ENCODE measurements at regions not wholly inside any gene's neighbourhood (a gene's known extent, or its start where the extent isn't known, plus 50 kb on each side); places are given as distances from the start of the nearest gene placed in this dataset.
"Not testable (repeated sequence)": the region's sequence is repeated elsewhere in the genome, so short reads cannot be mapped to it uniquely, and the experiment has no call there.

DNA sequence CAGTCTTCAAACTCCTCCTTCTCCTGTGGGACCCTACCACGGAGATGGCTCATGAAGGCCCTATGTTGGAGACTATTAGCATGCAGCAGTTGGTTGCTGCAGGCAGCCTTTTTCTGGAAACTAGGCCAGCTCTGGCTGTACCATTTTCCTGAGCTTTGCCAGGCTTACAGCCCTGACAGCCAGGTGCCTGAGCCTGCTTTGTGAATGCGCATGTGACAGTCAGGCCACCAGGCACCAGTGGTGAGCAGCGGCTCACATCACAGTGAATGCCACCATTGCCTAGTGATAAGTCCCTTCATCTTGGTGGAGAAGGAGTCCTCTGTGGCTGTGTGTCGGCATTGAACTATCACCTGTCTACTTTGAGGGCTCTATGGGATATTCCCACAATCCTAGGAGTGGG is 982.4 kb upstream of the DEFB115 start:
- POLR2A ChIA-PET; BruUV-seq (replicated peaks); H3K4me2 ChIP-seq (ENCODE audit: insufficient read depth, low read length): not testable (repeated sequence)

DNA sequence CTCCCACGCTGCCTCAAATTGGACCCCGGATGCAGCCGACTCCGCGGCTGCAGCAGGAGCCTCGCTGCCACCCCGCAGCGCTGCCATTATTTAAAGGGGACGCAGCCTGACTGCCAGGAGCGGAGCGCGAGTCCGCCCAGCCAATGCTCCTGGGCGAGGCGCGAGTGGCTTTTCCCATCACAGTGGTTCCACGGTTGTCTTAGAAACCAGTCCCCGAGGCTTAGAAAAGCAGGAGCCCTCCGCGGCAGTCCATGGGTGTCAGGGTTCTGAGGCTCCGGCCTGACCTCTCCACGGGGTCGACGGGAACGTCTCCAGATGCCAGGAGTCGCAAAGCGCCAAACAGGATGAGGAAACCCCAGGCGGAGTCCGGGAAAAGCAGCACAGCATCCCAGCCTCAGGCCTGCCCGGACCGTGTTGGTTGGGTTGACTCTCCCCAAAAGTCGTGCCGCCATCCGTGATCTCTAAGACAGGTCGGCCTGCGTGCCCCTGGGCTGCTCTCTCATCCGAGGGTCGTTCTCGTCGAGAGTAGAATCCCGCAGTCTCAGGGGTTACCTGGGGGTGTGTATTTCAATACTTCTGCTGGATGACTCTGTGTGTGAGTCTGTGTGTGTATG is 975.8 kb upstream of the DEFB115 start:
- intact Hi-C loops (cut with micrococcal nuclease): no loop called here
- dilution Hi-C loops (cut with MboI; ENCODE audit: extremely low pct_ligation_motif_present, low sequenced_read_pairs): no loop called here

More for the DNA sequence above, 982.4 kb upstream of the DEFB115 start:
- H3K4me3 ChIP-seq (replicated peaks in 1 of 3; ENCODE audit: insufficient read depth in 1 of 3, low read depth in 1 of 3, low read length in 3 of 3); DNase-seq (ENCODE audit: low read depth, low spot score); H3K36me3 ChIP-seq (ENCODE audit: control insufficient read depth in 2 of 2, extremely low read depth in 1 of 2, insufficient read depth in 2 of 2, low read length in 2 of 2); CTCF ChIA-PET; H3K9me1 ChIP-seq (replicated peaks; ENCODE audit: control insufficient read depth, extremely low read depth, insufficient read depth, low read length); H2AFZ ChIP-seq (ENCODE audit: low read depth, low read length); FAIRE-seq; H3K4me1 ChIP-seq (ENCODE audit: control insufficient read depth, extremely low read depth, insufficient read depth, low read length); H4K20me1 ChIP-seq (replicated peaks; ENCODE audit: control insufficient read depth, extremely low read depth, insufficient read depth, low read length); H3K9me3 ChIP-seq (replicated peaks; ENCODE audit: control insufficient read depth, insufficient read depth, low read length); H3K79me2 ChIP-seq (ENCODE audit: control insufficient read depth, insufficient read depth, low read length); H3K9ac ChIP-seq (replicated peaks; ENCODE audit: extremely low read depth, insufficient read depth, low read length); H3K27ac ChIP-seq (ENCODE audit: insufficient read depth, low read depth, low read length); H3K27me3 ChIP-seq (ENCODE audit: control insufficient read depth in 2 of 2, insufficient read depth in 2 of 2, low read length in 2 of 2); dilution Hi-C loops (cut with MboI; ENCODE audit: extremely low pct_ligation_motif_present, low sequenced_read_pairs); intact Hi-C loops (cut with micrococcal nuclease): not testable (repeated sequence)

DNA sequence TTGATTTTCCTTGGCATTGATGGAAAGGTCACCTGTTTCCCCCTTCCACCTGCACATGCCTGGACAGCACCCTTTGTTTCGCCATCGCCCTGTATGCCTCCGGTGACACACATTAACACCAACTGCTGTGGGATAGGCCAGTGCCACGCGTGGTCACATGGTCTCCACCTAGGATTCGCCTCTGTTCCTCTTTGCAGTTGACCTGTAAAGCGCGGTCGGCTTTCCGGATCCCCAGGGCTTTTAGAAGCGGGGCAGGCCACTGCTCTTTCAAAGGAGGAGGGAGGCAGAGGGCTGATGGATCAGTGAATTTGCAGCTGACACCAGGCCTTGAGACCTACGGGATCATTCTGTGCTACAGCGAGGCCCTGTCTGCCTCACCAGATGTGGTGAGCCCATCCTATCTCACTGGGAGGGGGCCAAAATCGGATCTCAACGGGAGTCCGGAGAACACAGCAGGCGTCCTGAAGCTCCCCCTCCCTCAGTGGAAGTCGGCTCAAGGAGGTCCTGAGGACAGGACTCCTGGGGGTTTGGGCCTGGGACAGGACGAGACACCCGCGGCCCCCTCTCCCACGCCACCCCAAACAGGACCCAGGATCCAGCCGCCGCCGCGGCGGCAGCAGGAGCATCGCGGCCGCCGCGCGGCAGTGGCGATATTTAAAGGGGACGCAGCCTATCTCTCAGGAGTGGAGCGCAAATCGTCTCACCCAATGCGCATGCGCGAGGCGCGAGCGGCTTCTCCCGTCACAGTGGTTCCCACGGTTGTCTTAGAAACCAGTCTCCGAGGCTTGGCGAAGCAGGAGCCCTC is 973.8 kb upstream of the DEFB115 start:
- H3K4me3 ChIP-seq (replicated peaks in 1 of 3; ENCODE audit: insufficient read depth in 1 of 3, low read depth in 1 of 3, low read length in 3 of 3): peak overlapping the region in 1 of 3 experiments; percentile 12
- H3K36me3 ChIP-seq (ENCODE audit: control insufficient read depth in 2 of 2, extremely low read depth in 1 of 2, insufficient read depth in 2 of 2, low read length in 2 of 2); H2AFZ ChIP-seq (ENCODE audit: low read depth, low read length); BruUV-seq (replicated peaks); POLR2A ChIA-PET; intact Hi-C loops (cut with micrococcal nuclease); H3K4me1 ChIP-seq (ENCODE audit: control insufficient read depth, extremely low read depth, insufficient read depth, low read length); H3K4me2 ChIP-seq (ENCODE audit: insufficient read depth, low read length); H3K27ac ChIP-seq (ENCODE audit: insufficient read depth, low read depth, low read length); H3K9me3 ChIP-seq (replicated peaks; ENCODE audit: control insufficient read depth, insufficient read depth, low read length); H3K9me1 ChIP-seq (replicated peaks; ENCODE audit: control insufficient read depth, extremely low read depth, insufficient read depth, low read length); CTCF ChIA-PET; dilution Hi-C loops (cut with MboI; ENCODE audit: extremely low pct_ligation_motif_present, low sequenced_read_pairs); H3K79me2 ChIP-seq (ENCODE audit: control insufficient read depth, insufficient read depth, low read length); H4K20me1 ChIP-seq (replicated peaks; ENCODE audit: control insufficient read depth, extremely low read depth, insufficient read depth, low read length); H3K9ac ChIP-seq (replicated peaks; ENCODE audit: extremely low read depth, insufficient read depth, low read length); H3K27me3 ChIP-seq (ENCODE audit: control insufficient read depth in 2 of 2, insufficient read depth in 2 of 2, low read length in 2 of 2): not testable (repeated sequence)
- DNase-seq (ENCODE audit: low read depth, low spot score) (peak; percentile 17), FAIRE-seq (peak; percentile 56)

More for the DNA sequence above, 975.8 kb upstream of the DEFB115 start:
- BruUV-seq (replicated peaks): no TSS peak
- no peak overlapping the region for H3K9ac ChIP-seq (replicated peaks; ENCODE audit: extremely low read depth, insufficient read depth, low read length)
- no peak overlapping the region for H3K4me2 ChIP-seq (ENCODE audit: insufficient read depth, low read length)
- no peaks in the 10 kb centered on the region for H3K4me1 ChIP-seq (ENCODE audit: control insufficient read depth, extremely low read depth, insufficient read depth, low read length)
- H3K36me3 ChIP-seq (ENCODE audit: control insufficient read depth in 2 of 2, extremely low read depth in 1 of 2, insufficient read depth in 2 of 2, low read length in 2 of 2): no peaks in the 10 kb centered on the region
- H3K4me3 ChIP-seq (replicated peaks in 1 of 3; ENCODE audit: insufficient read depth in 1 of 3, low read depth in 1 of 3, low read length in 3 of 3): no peak overlapping the region
- DNase-seq (ENCODE audit: low read depth, low spot score) (no peak), FAIRE-seq (no peak)
- H4K20me1 ChIP-seq (replicated peaks; ENCODE audit: control insufficient read depth, extremely low read depth, insufficient read depth, low read length): no peaks in the 10 kb centered on the region
- POLR2A ChIA-PET: no interaction called here
- no peaks in the 10 kb centered on the region for H3K9me3 ChIP-seq (replicated peaks; ENCODE audit: control insufficient read depth, insufficient read depth, low read length)
- CTCF ChIA-PET: no interaction called here
- H2AFZ ChIP-seq (ENCODE audit: low read depth, low read length): no peak overlapping the region
- H3K27ac ChIP-seq (ENCODE audit: insufficient read depth, low read depth, low read length): no peak overlapping the region
- TF ChIP-seq, protein P1, sequence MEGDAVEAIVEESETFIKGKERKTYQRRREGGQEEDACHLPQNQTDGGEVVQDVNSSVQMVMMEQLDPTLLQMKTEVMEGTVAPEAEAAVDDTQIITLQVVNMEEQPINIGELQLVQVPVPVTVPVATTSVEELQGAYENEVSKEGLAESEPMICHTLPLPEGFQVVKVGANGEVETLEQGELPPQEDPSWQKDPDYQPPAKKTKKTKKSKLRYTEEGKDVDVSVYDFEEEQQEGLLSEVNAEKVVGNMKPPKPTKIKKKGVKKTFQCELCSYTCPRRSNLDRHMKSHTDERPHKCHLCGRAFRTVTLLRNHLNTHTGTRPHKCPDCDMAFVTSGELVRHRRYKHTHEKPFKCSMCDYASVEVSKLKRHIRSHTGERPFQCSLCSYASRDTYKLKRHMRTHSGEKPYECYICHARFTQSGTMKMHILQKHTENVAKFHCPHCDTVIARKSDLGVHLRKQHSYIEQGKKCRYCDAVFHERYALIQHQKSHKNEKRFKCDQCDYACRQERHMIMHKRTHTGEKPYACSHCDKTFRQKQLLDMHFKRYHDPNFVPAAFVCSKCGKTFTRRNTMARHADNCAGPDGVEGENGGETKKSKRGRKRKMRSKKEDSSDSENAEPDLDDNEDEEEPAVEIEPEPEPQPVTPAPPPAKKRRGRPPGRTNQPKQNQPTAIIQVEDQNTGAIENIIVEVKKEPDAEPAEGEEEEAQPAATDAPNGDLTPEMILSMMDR (IDR thresholded peaks at IDR 0.05; ENCODE audit: extremely low read depth in 1 of 2, insufficient read depth in 1 of 2, low read depth in 1 of 2, low read length in 2 of 2): no peak
- TF ChIP-seq EZH2 (IDR thresholded peaks at IDR 0.05; ENCODE audit: borderline replicate concordance, low read depth, low read length, severe bottlenecking) (no peak), POLR2A (IDR thresholded peaks at IDR 0.05; ENCODE audit: low read depth, low read length) (no peak)
- TF ChIP-seq, protein P2, sequence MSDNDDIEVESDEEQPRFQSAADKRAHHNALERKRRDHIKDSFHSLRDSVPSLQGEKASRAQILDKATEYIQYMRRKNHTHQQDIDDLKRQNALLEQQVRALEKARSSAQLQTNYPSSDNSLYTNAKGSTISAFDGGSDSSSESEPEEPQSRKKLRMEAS (IDR thresholded peaks at IDR 0.05; ENCODE audit: insufficient read depth, insufficient read length): no peak
- H3K79me2 ChIP-seq (ENCODE audit: control insufficient read depth, insufficient read depth, low read length): no peaks in the 10 kb centered on the region
- no peaks in the 10 kb centered on the region for H3K9me1 ChIP-seq (replicated peaks; ENCODE audit: control insufficient read depth, extremely low read depth, insufficient read depth, low read length)
- H3K27me3 ChIP-seq (ENCODE audit: control insufficient read depth in 2 of 2, insufficient read depth in 2 of 2, low read length in 2 of 2): no peaks in the 10 kb centered on the region
